Endothelial cell of umbilical vein (primary cell): ENCODE measurements at regions not wholly inside any gene's neighbourhood (a gene's known extent, or its start where the extent isn't known, plus 50 kb on each side); places are given as distances from the start of the nearest gene placed in this dataset.
"Not testable (repeated sequence)": the region's sequence is repeated elsewhere in the genome, so short reads cannot be mapped to it uniquely, and the experiment has no call there.

ENCODE experiments used
- BruUV-seq: library from RNA; stranded (reverse); fragments of 400-500 nt; replicated peaks from 2 replicates; lab custom pipeline; 2021; lab: Mats Ljungman, UMichigan
- CTCF ChIA-PET: fragments of 300-600, 350-600 bp; sonication (Branson Sonifier 250); formaldehyde crosslinking; loops from one replicate; lab custom pipeline; 2021; ENCODE audit warnings: antibody characterized with exemption, inconsistent platforms; lab: Charles Lee
- POLR2A ChIA-PET: fragments of 300-600, 350-600 bp; sonication (Branson Sonifier 250); formaldehyde crosslinking; loops from one replicate; lab custom pipeline; 2021; ENCODE audit warnings: antibody characterized with exemption, inconsistent platforms; lab: Charles Lee
- DNase-seq: peaks from one replicate; pipeline ENCODE4 v3.0.0-alpha.2; 2011; ENCODE audit warnings: low read depth, low spot score
- FAIRE-seq: peaks from 2 replicates; lab custom pipeline; 2011; peaks lifted over from hg19 to GRCh38; lab: Jason Lieb, UNC
- H2AFZ ChIP-seq: 2 replicates; pipeline ENCODE4 v1.6.0; 2012; ENCODE audit warnings: low read depth, low read length, control low read depth, inconsistent platforms
- H3K27ac ChIP-seq: 2 replicates; pipeline ENCODE4 v1.5.1; 2011; ENCODE audit warnings: low read depth, mild to moderate bottlenecking, control low read depth, low read length, moderate library complexity; ENCODE audit not compliant: insufficient read depth
- H3K27me3 ChIP-seq, 2 experiments: 2 replicates each; pipeline versions ENCODE4 v1.6.0 to v1.6.1; 2011; ENCODE audit warnings: low read length in 2 of 2, mixed read lengths in 1 of 2; ENCODE audit not compliant: control insufficient read depth in 2 of 2, insufficient read depth in 2 of 2
- H3K36me3 ChIP-seq, 2 experiments: 2 replicates in 1 of 2; 3 replicates in 1 of 2; pipeline ENCODE4 v1.5.1; 2011; ENCODE audit warnings: low read length in 2 of 2, mild to moderate bottlenecking in 1 of 2, moderate library complexity in 1 of 2; ENCODE audit not compliant: control insufficient read depth in 2 of 2, insufficient read depth in 2 of 2; ENCODE audit errors: extremely low read depth in 1 of 2
- H3K4me1 ChIP-seq: 3 replicates; pipeline ENCODE4 v1.5.1; 2011; ENCODE audit warnings: mild to moderate bottlenecking, low read length; ENCODE audit not compliant: control insufficient read depth, insufficient read depth; ENCODE audit errors: extremely low read depth
- H3K4me2 ChIP-seq: 2 replicates; pipeline ENCODE4 v1.6.1; 2011; ENCODE audit warnings: low read length, control low read depth, mixed read lengths; ENCODE audit not compliant: insufficient read depth
- H3K4me3 ChIP-seq, 3 experiments: fragments of 200-600 bp in 1 of 3; sonication (generic), shearing (Covaris generic) in 1 of 3; replicated peaks in 1 of 3; 2 replicates each; pipeline ENCODE4 v1.5.1; 2011 to 2016; ENCODE audit warnings: control low read depth in 3 of 3, low read length in 3 of 3, mild to moderate bottlenecking in 2 of 3, inconsistent platforms in 1 of 3, low read depth in 1 of 3, moderate library complexity in 1 of 3; ENCODE audit not compliant: insufficient read depth in 1 of 3
- H3K79me2 ChIP-seq: 2 replicates; pipeline ENCODE4 v1.6.0; 2012; ENCODE audit warnings: low read length, inconsistent platforms; ENCODE audit not compliant: control insufficient read depth, insufficient read depth
- H3K9ac ChIP-seq: replicated peaks from 2 replicates; pipeline ENCODE3; 2011; ENCODE audit warnings: low read length, control low read depth; ENCODE audit not compliant: insufficient read depth; ENCODE audit errors: extremely low read depth
- H3K9me1 ChIP-seq: replicated peaks from 3 replicates; pipeline ENCODE4 v1.6.0; 2011; ENCODE audit warnings: mild to moderate bottlenecking, low read length; ENCODE audit not compliant: control insufficient read depth, insufficient read depth; ENCODE audit errors: extremely low read depth
- H3K9me3 ChIP-seq: replicated peaks from 2 replicates; pipeline ENCODE4 v1.5.1; 2012; ENCODE audit warnings: low read length, inconsistent platforms; ENCODE audit not compliant: control insufficient read depth, insufficient read depth
- H4K20me1 ChIP-seq: replicated peaks from 2 replicates; pipeline ENCODE3; 2011; ENCODE audit warnings: mild to moderate bottlenecking, low read length; ENCODE audit not compliant: control insufficient read depth, insufficient read depth; ENCODE audit errors: extremely low read depth
- CTCF ChIP-seq, 2 donors: IDR thresholded peaks; 1 replicate in 1 of 2; 2 replicates in 1 of 2; pipeline ENCODE4 v1.5.1; 2011; ENCODE audit warnings: low read length in 2 of 2, mild to moderate bottlenecking in 2 of 2, moderate library complexity in 2 of 2, control low read depth in 1 of 2, inconsistent platforms in 1 of 2, low read depth in 1 of 2; ENCODE audit not compliant: insufficient read depth in 1 of 2; ENCODE audit errors: extremely low read depth in 1 of 2
- EZH2 ChIP-seq: IDR thresholded peaks from 2 replicates; pipeline ENCODE4 v1.6.1; 2012; ENCODE audit warnings: borderline replicate concordance, low read depth, mild to moderate bottlenecking, moderate library complexity, low read length, inconsistent platforms; ENCODE audit not compliant: severe bottlenecking
- FOS ChIP-seq: IDR thresholded peaks from 2 replicates; pipeline ENCODE4 v1.6.1; 2011; ENCODE audit warnings: mild to moderate bottlenecking, low read length, moderate library complexity, borderline replicate concordance; ENCODE audit not compliant: insufficient read depth
- GATA2 ChIP-seq: IDR thresholded peaks from 2 replicates; pipeline ENCODE4 v1.7.0; 2011; ENCODE audit warnings: low read depth, mild to moderate bottlenecking, moderate library complexity, mixed read lengths, low read length; ENCODE audit not compliant: insufficient read length, insufficient read depth
- JUN ChIP-seq: IDR thresholded peaks from 2 replicates; pipeline ENCODE4 v1.6.1; 2011; ENCODE audit warnings: borderline replicate concordance, low read depth; ENCODE audit not compliant: insufficient read length, insufficient read depth
- MAX ChIP-seq: IDR thresholded peaks from 2 replicates; pipeline ENCODE4 v1.6.1; 2011; ENCODE audit not compliant: insufficient read depth, insufficient read length
- MYC ChIP-seq: IDR thresholded peaks from one replicate; pipeline ENCODE4 v1.6.1; 2011; ENCODE audit warnings: mild to moderate bottlenecking, low read depth, low read length
- POLR2A ChIP-seq: IDR thresholded peaks from 2 replicates; pipeline ENCODE4 v1.6.1; 2012; ENCODE audit warnings: low read depth, mild to moderate bottlenecking, control low read depth, low read length
- POLR2AphosphoS5 ChIP-seq: IDR thresholded peaks from 2 replicates; pipeline ENCODE4 v1.6.1; 2012; ENCODE audit warnings: low read depth, mild to moderate bottlenecking, control low read depth, low read length, moderate library complexity; ENCODE audit not compliant: insufficient read depth
- dilution Hi-C: fragments of 300-500 bp; cut with MboI; formaldehyde crosslinking; loops from one replicate; pipeline ENCODE4 v1.15.0; 2019; ENCODE audit warnings: low sequenced_read_pairs; ENCODE audit not compliant: extremely low pct_ligation_motif_present
- intact Hi-C: fragments of 100-400 bp; cut with micrococcal nuclease; formaldehyde crosslinking; loops from one replicate; pipeline ENCODE4 v1.10.0; 2022

- no peak overlapping the region for H3K4me2 ChIP-seq
- DNase-seq = no peak
- no peaks in the 10 kb centered on the region for H3K4me1 ChIP-seq
- BruUV-seq = no TSS peak
- no peaks in the 10 kb centered on the region for H3K79me2 ChIP-seq
- FAIRE-seq = no peak
- ChIA-PET CTCF (no interaction called here), POLR2A (no interaction called here)
- H3K36me3 ChIP-seq = no peaks in the 10 kb centered on the region
- H3K27me3 ChIP-seq = no peaks in the 10 kb centered on the region
- H3K9ac ChIP-seq = no peak overlapping the region
- no peaks in the 10 kb centered on the region for H4K20me1 ChIP-seq
- no peaks in the 10 kb centered on the region for H3K9me3 ChIP-seq
- intact Hi-C loops (no loop called here), dilution Hi-C loops (no loop called here)
- no peak for TF ChIP-seq JUN
- TF ChIP-seq POLR2AphosphoS5 = no peak
- no peak for TF ChIP-seq CTCF (IDR thresholded peaks at IDR 0.05; ENCODE audit: extremely low read depth in 1 of 2, insufficient read depth in 1 of 2, low read depth in 1 of 2, low read length in 2 of 2)
- no peak for TF ChIP-seq EZH2
- TF ChIP-seq POLR2A = no peak
- no peak for TF ChIP-seq MAX
- no peak for TF ChIP-seq FOS
- no peak for TF ChIP-seq GATA2
- no peak for TF ChIP-seq MYC
- no peak overlapping the region for H2AFZ ChIP-seq
- no peak overlapping the region for H3K4me3 ChIP-seq
- H3K27ac ChIP-seq = no peak overlapping the region
- no peaks in the 10 kb centered on the region for H3K9me1 ChIP-seq
These were observed 75.2 kb upstream of the CHST15 start for GRCh38 chr10:124168581-124168980.

GRCh38 chr10:124167925-124168324 lies 74.5 kb upstream of the CHST15 start:
- H3K9ac ChIP-seq, POLR2A ChIA-PET, H3K9me1 ChIP-seq, H3K4me3 ChIP-seq, H3K27me3 ChIP-seq, H3K4me1 ChIP-seq, BruUV-seq, DNase-seq, H3K36me3 ChIP-seq, FAIRE-seq, dilution Hi-C loops, H2AFZ ChIP-seq, H3K27ac ChIP-seq, H3K79me2 ChIP-seq, H3K4me2 ChIP-seq, CTCF ChIA-PET, intact Hi-C loops, H4K20me1 ChIP-seq, H3K9me3 ChIP-seq: not testable (repeated sequence)
